ENCODE measurements at regions not wholly inside any gene's neighbourhood (a gene's known extent, or its start where the extent isn't known, plus 50 kb on each side); places are given as distances from the start of the nearest gene placed in this dataset.

- DNase-seq (ENCODE audit: low spot score) (no peak), ATAC-seq (no peak)
- H3K9me2 ChIP-seq (ENCODE audit: insufficient read depth): no peaks in the 10 kb centered on the region
- H3K27ac ChIP-seq (ENCODE audit: low read depth): no peak overlapping the region
- H3K4me2 ChIP-seq: no peak overlapping the region
- no peaks in the 10 kb centered on the region for H3K4me1 ChIP-seq (ENCODE audit: insufficient read depth)
- H3K27me3 Mint-ChIP-seq (ENCODE audit: insufficient read depth, low read depth, poor library complexity): no peaks in the 10 kb centered on the region
- no peaks in the 10 kb centered on the region for H3K79me2 ChIP-seq (replicated peaks; ENCODE audit: insufficient read depth)
- H3K36me3 ChIP-seq (ENCODE audit: insufficient read depth): no peaks in the 10 kb centered on the region
- no peak overlapping the region for H2AFZ ChIP-seq
- H3K4me3 ChIP-seq: no peak overlapping the region
- H3K36me3 Mint-ChIP-seq (ENCODE audit: low read depth): no peaks in the 10 kb centered on the region
- no peaks in the 10 kb centered on the region for H3F3A ChIP-seq (replicated peaks; ENCODE audit: low read depth)
- no peaks in the 10 kb centered on the region for H4K20me1 ChIP-seq (replicated peaks; ENCODE audit: insufficient read depth)
- H3K4me3 Mint-ChIP-seq: no peak overlapping the region
- H3K27ac Mint-ChIP-seq: no peak overlapping the region
- no peaks in the 10 kb centered on the region for H3K9me3 Mint-ChIP-seq
- no peaks in the 10 kb centered on the region for H3K27me3 ChIP-seq (ENCODE audit: insufficient read depth)
- peaks cover 5% of the 10 kb centered on the region for H3K4me1 Mint-ChIP-seq
- TF ChIP-seq EZH2 (IDR thresholded peaks at IDR 0.05; ENCODE audit: low read depth, unreplicated experiment) (no peak), ZNF331 (CRISPR knock-in tag; IDR thresholded peaks at IDR 0.05; ENCODE audit: low read depth) (no peak), EZH2phosphoT487 (IDR thresholded peaks at IDR 0.05; ENCODE audit: unreplicated experiment) (no peak), ZNF462 (CRISPR knock-in tag; IDR thresholded peaks at IDR 0.05) (no peak), POLR2AphosphoS5 (IDR thresholded peaks at IDR 0.05; ENCODE audit: low read depth) (no peak), ZNF114 (CRISPR knock-in tag; IDR thresholded peaks at IDR 0.05) (no peak), REST (IDR thresholded peaks at IDR 0.05; ENCODE audit: unreplicated experiment) (no peak), CREB1 (CRISPR knock-in tag; IDR thresholded peaks at IDR 0.05; ENCODE audit: low read depth) (no peak), JUNB (IDR thresholded peaks at IDR 0.05; ENCODE audit: unreplicated experiment) (no peak), ETS1 (IDR thresholded peaks at IDR 0.05) (no peak), NANOG (IDR thresholded peaks at IDR 0.05; ENCODE audit: borderline replicate concordance) (no peak), STAT1 (IDR thresholded peaks at IDR 0.05; ENCODE audit: unreplicated experiment) (no peak)
- TF ChIP-seq, protein P1, sequence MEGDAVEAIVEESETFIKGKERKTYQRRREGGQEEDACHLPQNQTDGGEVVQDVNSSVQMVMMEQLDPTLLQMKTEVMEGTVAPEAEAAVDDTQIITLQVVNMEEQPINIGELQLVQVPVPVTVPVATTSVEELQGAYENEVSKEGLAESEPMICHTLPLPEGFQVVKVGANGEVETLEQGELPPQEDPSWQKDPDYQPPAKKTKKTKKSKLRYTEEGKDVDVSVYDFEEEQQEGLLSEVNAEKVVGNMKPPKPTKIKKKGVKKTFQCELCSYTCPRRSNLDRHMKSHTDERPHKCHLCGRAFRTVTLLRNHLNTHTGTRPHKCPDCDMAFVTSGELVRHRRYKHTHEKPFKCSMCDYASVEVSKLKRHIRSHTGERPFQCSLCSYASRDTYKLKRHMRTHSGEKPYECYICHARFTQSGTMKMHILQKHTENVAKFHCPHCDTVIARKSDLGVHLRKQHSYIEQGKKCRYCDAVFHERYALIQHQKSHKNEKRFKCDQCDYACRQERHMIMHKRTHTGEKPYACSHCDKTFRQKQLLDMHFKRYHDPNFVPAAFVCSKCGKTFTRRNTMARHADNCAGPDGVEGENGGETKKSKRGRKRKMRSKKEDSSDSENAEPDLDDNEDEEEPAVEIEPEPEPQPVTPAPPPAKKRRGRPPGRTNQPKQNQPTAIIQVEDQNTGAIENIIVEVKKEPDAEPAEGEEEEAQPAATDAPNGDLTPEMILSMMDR (conservative IDR thresholded peaks at IDR 0.05; ENCODE audit: low read depth in 2 of 2): no peak
Measured at GRCh38 chr13:111614613-111615012, 294.2 kb downstream of the TEX29 start.

Data from GM23338 (cell line).